OCI-LY1 (cell line): ENCODE measurements at regions not wholly inside any gene's neighbourhood (a gene's known extent, or its start where the extent isn't known, plus 50 kb on each side); places are given as distances from the start of the nearest gene placed in this dataset.

ENCODE experiments used
- H2AFZ ChIP-seq: fragments of 200-600 bp; sonication (generic), shearing (Covaris generic); 2 replicates; pipeline ENCODE4 v1.6.0; 2014; ENCODE audit warnings: antibody characterized with exemption, mild to moderate bottlenecking, low read length
- H3F3A ChIP-seq: fragments of 200-600 bp; sonication (generic), shearing (Covaris generic); 2 replicates; pipeline ENCODE4 v1.6.0; 2014; ENCODE audit warnings: mild to moderate bottlenecking, antibody characterized with exemption, low read length, moderate library complexity; ENCODE audit not compliant: insufficient read depth
- H3K27ac ChIP-seq: fragments of 200-600 bp; sonication (generic); 2 replicates; pipeline ENCODE4 v1.5.1; 2014; ENCODE audit warnings: low read length, mixed run types, mild to moderate bottlenecking, low read depth; ENCODE audit not compliant: poor library complexity, severe bottlenecking
- H3K27me3 ChIP-seq: fragments of 200-600 bp; sonication (generic); 2 replicates; pipeline ENCODE4 v1.6.0; 2014; ENCODE audit warnings: antibody characterized with exemption, mild to moderate bottlenecking, low read length, moderate library complexity; ENCODE audit not compliant: insufficient read depth
- H3K36me3 ChIP-seq: fragments of 200-600 bp; sonication (generic); 2 replicates; pipeline ENCODE4 v1.6.1; 2014; ENCODE audit warnings: mild to moderate bottlenecking, antibody characterized with exemption, low read length, moderate library complexity, mixed read lengths; ENCODE audit not compliant: insufficient read depth
- H3K4me1 ChIP-seq: fragments of 200-600 bp; sonication (generic); 2 replicates; pipeline ENCODE4 v1.5.1; 2014; ENCODE audit warnings: mild to moderate bottlenecking, low read length, moderate library complexity; ENCODE audit not compliant: insufficient read depth, severe bottlenecking
- H3K4me2 ChIP-seq: fragments of 200-600 bp; sonication (generic), shearing (Covaris generic); 2 replicates; pipeline ENCODE4 v1.6.1; 2014; ENCODE audit warnings: low read length
- H3K4me3 ChIP-seq: fragments of 200-600 bp; sonication (generic); 2 replicates; pipeline ENCODE4 v1.5.1; 2014; ENCODE audit warnings: low read length, low read depth, mild to moderate bottlenecking, mixed read lengths; ENCODE audit not compliant: poor library complexity, severe bottlenecking
- H3K79me2 ChIP-seq: fragments of 200-600 bp; shearing (Covaris generic); 2 replicates; pipeline ENCODE4 v1.6.1; 2016; ENCODE audit warnings: mixed run types, low read length, mixed read lengths; ENCODE audit not compliant: insufficient read depth
- H3K9ac ChIP-seq: fragments of 200-600 bp; sonication (generic), shearing (Covaris generic); 2 replicates; pipeline ENCODE4 v1.6.1; 2014; ENCODE audit warnings: mild to moderate bottlenecking, low read length, mixed read lengths
- H3K9me2 ChIP-seq: fragments of 200-600 bp; sonication (generic), shearing (Covaris generic); 2 replicates; pipeline ENCODE4 v1.6.1; 2014; ENCODE audit warnings: low read depth, mild to moderate bottlenecking, low read length, mixed read lengths
- H3K9me3 ChIP-seq: fragments of 200-600 bp; shearing (Covaris generic); 2 replicates; pipeline ENCODE4 v1.6.1; 2014; ENCODE audit warnings: low read length, mixed read lengths
- H4K20me1 ChIP-seq: fragments of 200-600 bp; sonication (generic), shearing (Covaris generic); 2 replicates; pipeline ENCODE4 v1.6.0; 2016; ENCODE audit warnings: mild to moderate bottlenecking, low read length; ENCODE audit not compliant: insufficient read depth
- EZH2 ChIP-seq: fragments of 200-600 bp; sonication (generic), shearing (Covaris generic); IDR thresholded peaks from 2 replicates; pipeline ENCODE4 v1.8.0; 2017; ENCODE audit warnings: borderline replicate concordance, mixed run types, mild to moderate bottlenecking, antibody characterized with exemption, low read length, moderate library complexity, mixed read lengths
- TF ChIP-seq, protein P1 (sequence below): fragments of 200-600 bp; sonication (generic), shearing (Covaris generic); IDR thresholded peaks from 2 replicates; pipeline ENCODE4 v1.5.1; 2017; ENCODE audit warnings: mild to moderate bottlenecking, antibody characterized with exemption, low read length, moderate library complexity, mixed read lengths

DNA sequence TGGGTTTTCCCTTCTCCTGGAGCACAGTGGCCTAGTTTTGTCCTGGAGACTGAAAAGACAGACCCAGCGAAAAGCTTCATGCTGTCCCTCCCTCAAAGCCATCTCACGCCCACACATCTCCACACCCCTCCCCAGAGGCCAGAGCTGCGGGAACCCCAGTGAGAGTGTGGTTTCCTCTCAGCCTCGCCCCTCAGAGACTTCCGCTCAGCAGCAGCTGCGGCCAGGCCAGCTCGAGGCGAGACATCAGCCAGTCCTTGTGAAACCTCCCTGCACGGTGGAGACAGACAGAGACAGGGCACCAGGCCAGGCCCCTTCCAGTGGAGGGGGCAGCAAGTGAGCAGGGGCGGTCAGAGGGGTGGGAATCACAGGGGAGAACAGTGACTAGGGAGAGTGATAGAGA is 77.0 kb upstream of the TNRC6C start:
- Histone ChIP-seq H3K79me2 (no peaks in the 10 kb centered on the region), H3K4me3 (no peak overlapping the region), H4K20me1 (no peaks in the 10 kb centered on the region), H3K9me3 (no peaks in the 10 kb centered on the region), H3K9ac (no peak overlapping the region), H3K9me2 (no peaks in the 10 kb centered on the region), H3F3A (no peaks in the 10 kb centered on the region), H3K27me3 (peaks cover 6% of the 10 kb centered on the region; the same call in 1 of the 2 replicates), H2AFZ (no peak overlapping the region), H3K4me1 (no peaks in the 10 kb centered on the region), H3K4me2 (no peak overlapping the region), H3K36me3 (no peaks in the 10 kb centered on the region), H3K27ac (no peak overlapping the region)
- TF ChIP-seq, protein P1, sequence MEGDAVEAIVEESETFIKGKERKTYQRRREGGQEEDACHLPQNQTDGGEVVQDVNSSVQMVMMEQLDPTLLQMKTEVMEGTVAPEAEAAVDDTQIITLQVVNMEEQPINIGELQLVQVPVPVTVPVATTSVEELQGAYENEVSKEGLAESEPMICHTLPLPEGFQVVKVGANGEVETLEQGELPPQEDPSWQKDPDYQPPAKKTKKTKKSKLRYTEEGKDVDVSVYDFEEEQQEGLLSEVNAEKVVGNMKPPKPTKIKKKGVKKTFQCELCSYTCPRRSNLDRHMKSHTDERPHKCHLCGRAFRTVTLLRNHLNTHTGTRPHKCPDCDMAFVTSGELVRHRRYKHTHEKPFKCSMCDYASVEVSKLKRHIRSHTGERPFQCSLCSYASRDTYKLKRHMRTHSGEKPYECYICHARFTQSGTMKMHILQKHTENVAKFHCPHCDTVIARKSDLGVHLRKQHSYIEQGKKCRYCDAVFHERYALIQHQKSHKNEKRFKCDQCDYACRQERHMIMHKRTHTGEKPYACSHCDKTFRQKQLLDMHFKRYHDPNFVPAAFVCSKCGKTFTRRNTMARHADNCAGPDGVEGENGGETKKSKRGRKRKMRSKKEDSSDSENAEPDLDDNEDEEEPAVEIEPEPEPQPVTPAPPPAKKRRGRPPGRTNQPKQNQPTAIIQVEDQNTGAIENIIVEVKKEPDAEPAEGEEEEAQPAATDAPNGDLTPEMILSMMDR, result no peak
- no peak for TF ChIP-seq EZH2

DNA sequence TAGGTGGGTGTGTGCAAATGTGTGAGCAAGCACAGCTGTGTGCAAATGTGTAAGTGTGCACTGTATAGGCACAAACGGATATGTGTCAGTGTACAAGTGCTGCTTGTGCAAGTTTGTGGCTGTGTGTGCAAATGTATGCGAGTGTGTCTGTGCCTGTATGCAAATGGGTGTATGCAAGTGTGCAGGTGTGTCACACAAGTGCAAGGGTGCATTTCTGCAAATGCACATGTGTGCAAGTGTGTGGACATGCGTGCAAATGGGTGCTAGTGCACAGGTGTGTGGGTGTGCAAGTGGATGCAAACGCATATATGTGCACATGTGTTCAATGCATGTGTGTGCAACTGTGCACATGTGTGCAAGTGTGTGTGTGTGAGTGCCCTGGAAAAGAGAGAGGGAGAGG is 76.5 kb upstream of the TNRC6C start:
- Histone ChIP-seq H4K20me1 (no peaks in the 10 kb centered on the region), H3K27me3 (peaks cover 6% of the 10 kb centered on the region; the same call in 1 of the 2 replicates), H3K27ac (no peak overlapping the region), H3K4me2 (no peak overlapping the region), H2AFZ (no peak overlapping the region), H3K4me3 (no peak overlapping the region), H3K9me2 (no peaks in the 10 kb centered on the region), H3K4me1 (no peaks in the 10 kb centered on the region), H3K9ac (no peak overlapping the region), H3F3A (no peaks in the 10 kb centered on the region), H3K9me3 (no peaks in the 10 kb centered on the region), H3K79me2 (no peaks in the 10 kb centered on the region), H3K36me3 (no peaks in the 10 kb centered on the region)
- no peak for TF ChIP-seq EZH2
- TF ChIP-seq, protein P1, result no peak

DNA sequence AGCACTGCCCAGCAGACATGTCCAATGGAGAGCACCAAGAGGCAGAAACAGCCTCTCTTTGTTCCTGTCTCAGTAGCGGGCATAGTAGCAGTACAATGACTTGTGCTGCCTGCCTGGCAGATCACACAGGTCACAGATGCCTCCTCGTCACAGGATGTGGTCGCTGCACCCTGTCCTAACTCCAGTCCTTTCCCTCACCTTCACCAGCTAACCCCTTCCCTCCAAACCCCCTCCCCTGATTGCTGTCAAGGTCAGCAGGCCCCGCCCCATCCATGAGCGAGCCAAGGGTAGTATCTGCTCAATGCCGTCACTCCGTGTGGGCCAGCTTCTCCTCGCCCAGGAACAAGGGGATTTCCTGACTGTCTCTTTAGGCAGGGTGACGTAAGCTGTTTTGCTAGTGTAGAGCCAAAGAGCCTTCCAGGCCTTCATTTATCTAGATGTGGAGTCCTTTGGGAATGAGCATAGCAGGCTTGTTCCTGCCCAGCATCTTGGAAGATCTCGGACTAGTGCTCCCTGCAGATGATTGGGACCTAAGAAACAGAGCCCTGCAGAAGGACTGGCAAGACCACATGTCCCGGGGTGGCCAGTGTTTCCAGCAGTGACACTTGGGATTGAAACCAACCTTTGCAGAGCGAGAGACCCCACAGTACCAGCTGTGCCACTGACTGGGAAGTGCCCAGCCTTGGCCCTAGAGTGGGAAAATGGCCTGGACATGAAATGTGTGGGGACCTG is 75.9 kb upstream of the TNRC6C start:
- no peak overlapping the region for H3K9ac ChIP-seq
- no peak overlapping the region for H2AFZ ChIP-seq
- H3K27me3 ChIP-seq, result peaks cover 3% of the 10 kb centered on the region; the same call in 1 of the 2 replicates

More for the DNA sequence above, 75.9 kb upstream of the TNRC6C start:
- Histone ChIP-seq H3K4me2 (no peak overlapping the region), H3K9me3 (no peaks in the 10 kb centered on the region), H3F3A (no peaks in the 10 kb centered on the region), H3K27ac (no peak overlapping the region), H3K4me1 (no peaks in the 10 kb centered on the region), H3K79me2 (no peaks in the 10 kb centered on the region), H3K4me3 (no peak overlapping the region), H4K20me1 (no peaks in the 10 kb centered on the region), H3K9me2 (no peaks in the 10 kb centered on the region), H3K36me3 (no peaks in the 10 kb centered on the region)
- TF ChIP-seq EZH2, result no peak
- TF ChIP-seq, protein P1, result no peak
